ENCODE measurements at regions not wholly inside any gene's neighbourhood (a gene's known extent, or its start where the extent isn't known, plus 50 kb on each side); places are given as distances from the start of the nearest gene placed in this dataset.

- H3K9me3 ChIP-seq: no peaks in the 10 kb centered on the region
- DNase-seq: no peak
- no peak overlapping the region for H3K27ac ChIP-seq
- intact Hi-C loops (cut with DNase I): no loop called here
- no peaks in the 10 kb centered on the region for H3K4me1 ChIP-seq
- no peaks in the 10 kb centered on the region for H3K36me3 ChIP-seq (replicated peaks in 1 of 2; ENCODE audit: insufficient read depth in 1 of 2, low read depth in 2 of 2)
- TF ChIP-seq POLR2A (IDR thresholded peaks at IDR 0.05): no peak
- TF ChIP-seq CTCF (IDR thresholded peaks at IDR 0.05): no peak
- 16 to 17% methylated on average over 2 of the region's 2 CpGs for WGBS, 2 donors
- H3K4me3 ChIP-seq: no peak overlapping the region
- ATAC-seq: no peak
- H3K27me3 ChIP-seq: no peaks in the 10 kb centered on the region
These were observed 1346.1 kb upstream of the EPHA6 start for GRCh38 chr3:95468331-95468730.

- Histone ChIP-seq H3K27me3 (no peaks in the 10 kb centered on the region), H3K27ac (no peak overlapping the region), H3K4me1 (no peaks in the 10 kb centered on the region), H3K36me3 (replicated peaks in 1 of 2; ENCODE audit: insufficient read depth in 1 of 2, low read depth in 2 of 2) (no peaks in the 10 kb centered on the region), H3K9me3 (no peaks in the 10 kb centered on the region), H3K4me3 (no peak overlapping the region)
- ATAC-seq: no peak
- TF ChIP-seq POLR2A (IDR thresholded peaks at IDR 0.05) (no peak), CTCF (IDR thresholded peaks at IDR 0.05) (no peak)
- intact Hi-C loops (cut with DNase I): no loop called here
- DNase-seq: no peak
- WGBS, 2 donors: 93 to 94% methylated on average over 1 of the region's 1 CpG
These were observed 1340.1 kb upstream of the EPHA6 start for GRCh38 chr3:95474338-95474737.

GRCh38 chr3:95476534-95476933 is 1337.9 kb upstream of the EPHA6 start:
- Histone ChIP-seq H3K36me3 (replicated peaks in 1 of 2; ENCODE audit: insufficient read depth in 1 of 2, low read depth in 2 of 2) (no peaks in the 10 kb centered on the region), H3K4me3 (no peak overlapping the region), H3K27ac (no peak overlapping the region), H3K9me3 (no peaks in the 10 kb centered on the region), H3K4me1 (no peaks in the 10 kb centered on the region), H3K27me3 (no peaks in the 10 kb centered on the region)
- intact Hi-C loops (cut with DNase I): no loop called here
- ATAC-seq: no peak
- no peak for DNase-seq
- 50 to 91% methylated on average over 2 of the region's 2 CpGs for WGBS, 2 donors
- TF ChIP-seq POLR2A (IDR thresholded peaks at IDR 0.05) (no peak), CTCF (IDR thresholded peaks at IDR 0.05) (no peak)

- H3K27ac ChIP-seq: no peak overlapping the region
- no peak overlapping the region for H3K4me3 ChIP-seq
- WGBS, 2 donors: 16 to 31% methylated on average over 1 of the region's 1 CpG
- H3K36me3 ChIP-seq (replicated peaks in 1 of 2; ENCODE audit: insufficient read depth in 1 of 2, low read depth in 2 of 2): no peaks in the 10 kb centered on the region
- TF ChIP-seq POLR2A (IDR thresholded peaks at IDR 0.05) (no peak), CTCF (IDR thresholded peaks at IDR 0.05) (no peak)
- ATAC-seq (no peak), DNase-seq (no peak)
- intact Hi-C loops (cut with DNase I): no loop called here
- H3K27me3 ChIP-seq: no peaks in the 10 kb centered on the region
- H3K9me3 ChIP-seq: no peaks in the 10 kb centered on the region
- H3K4me1 ChIP-seq: no peaks in the 10 kb centered on the region
These were observed 1308.2 kb upstream of the EPHA6 start for GRCh38 chr3:95506174-95506573.

- H3K27me3 ChIP-seq: no peaks in the 10 kb centered on the region
- no peaks in the 10 kb centered on the region for H3K36me3 ChIP-seq (replicated peaks in 1 of 2; ENCODE audit: insufficient read depth in 1 of 2, low read depth in 2 of 2)
- no peak for DNase-seq
- H3K9me3 ChIP-seq: no peaks in the 10 kb centered on the region
- H3K27ac ChIP-seq: no peak overlapping the region
- H3K4me1 ChIP-seq: no peaks in the 10 kb centered on the region
- TF ChIP-seq POLR2A (IDR thresholded peaks at IDR 0.05): no peak
- no peak for TF ChIP-seq CTCF (IDR thresholded peaks at IDR 0.05)
- WGBS, 2 donors: 73 to 95% methylated on average over 2 of the region's 2 CpGs
- no peak overlapping the region for H3K4me3 ChIP-seq
- no peak for ATAC-seq
- intact Hi-C loops (cut with DNase I): no loop called here
These were observed 1306.3 kb upstream of the EPHA6 start for GRCh38 chr3:95508124-95508523.

All from body of pancreas (tissue), 4 donors.